ENCODE measurements at regions not wholly inside any gene's neighbourhood (a gene's known extent, or its start where the extent isn't known, plus 50 kb on each side); places are given as distances from the start of the nearest gene placed in this dataset.

DNA sequence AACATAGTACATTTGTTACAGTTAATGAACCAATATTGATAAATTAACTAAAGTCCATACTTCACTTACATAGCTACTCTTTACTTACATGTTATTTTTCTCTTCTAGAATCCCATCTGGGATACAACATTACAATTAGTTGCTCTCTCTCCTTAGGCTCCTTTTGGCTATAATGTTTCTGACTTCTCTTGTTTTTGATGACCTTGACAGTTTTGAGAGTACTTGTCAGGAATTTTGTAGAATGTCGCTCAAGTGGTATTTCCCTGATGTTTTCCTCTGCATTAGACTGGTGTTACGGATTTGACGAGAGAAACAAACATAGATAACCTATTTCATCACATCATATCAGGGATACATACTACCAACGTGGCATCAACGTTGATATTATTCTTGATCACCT lies 925.4 kb upstream of the TMPRSS15 start:
- Histone ChIP-seq H3K9ac (no peak overlapping the region), H3K27ac (no peak overlapping the region), H3K4me1 (ENCODE audit: insufficient read depth) (no peaks in the 10 kb centered on the region), H2AFZ (no peak overlapping the region), H3K4me2 (ENCODE audit: unreplicated experiment) (no peak overlapping the region), H3F3A (ENCODE audit: insufficient read depth) (no peaks in the 10 kb centered on the region), H3K36me3 (ENCODE audit: low read depth) (no peaks in the 10 kb centered on the region), H3K79me2 (ENCODE audit: insufficient read depth) (no peaks in the 10 kb centered on the region), H3K9me2 (ENCODE audit: insufficient read depth) (no peaks in the 10 kb centered on the region), H3K27me3 (replicated peaks; ENCODE audit: insufficient read depth) (no peaks in the 10 kb centered on the region), H4K20me1 (ENCODE audit: insufficient read depth) (no peaks in the 10 kb centered on the region), H3K4me3 (no peak overlapping the region), H3K9me3 (ENCODE audit: low read depth) (no peaks in the 10 kb centered on the region)
- no peak for DNase-seq
- TF ChIP-seq EZH2phosphoT487 (IDR thresholded peaks at IDR 0.05; ENCODE audit: insufficient read depth, low read depth) (no peak), EZH2 (IDR thresholded peaks at IDR 0.05; ENCODE audit: insufficient read depth, poor library complexity, severe bottlenecking) (no peak)
- WGBS, 2 experiments (ENCODE audit: low coverage in 1 of 2, low lambda C conversion rate in 2 of 2, missing lambda C conversion rate in 2 of 2) = 29 to 32% methylated on average over 5 of the region's 5 CpGs
- in situ Hi-C loops (cut with MboI) = no loop called here

- Histone ChIP-seq H3K9me3 (ENCODE audit: low read depth) (no peaks in the 10 kb centered on the region), H3K27ac (no peak overlapping the region), H3K79me2 (ENCODE audit: insufficient read depth) (no peaks in the 10 kb centered on the region), H3K4me3 (no peak overlapping the region), H3K9me2 (ENCODE audit: insufficient read depth) (no peaks in the 10 kb centered on the region), H3K27me3 (replicated peaks; ENCODE audit: insufficient read depth) (no peaks in the 10 kb centered on the region), H2AFZ (no peak overlapping the region), H4K20me1 (ENCODE audit: insufficient read depth) (no peaks in the 10 kb centered on the region), H3K36me3 (ENCODE audit: low read depth) (no peaks in the 10 kb centered on the region), H3K9ac (no peak overlapping the region), H3K4me2 (ENCODE audit: unreplicated experiment) (no peak overlapping the region), H3F3A (ENCODE audit: insufficient read depth) (no peaks in the 10 kb centered on the region), H3K4me1 (ENCODE audit: insufficient read depth) (no peaks in the 10 kb centered on the region)
- 5 to 9% methylated on average over 2 of the region's 2 CpGs for WGBS, 2 experiments (ENCODE audit: low coverage in 1 of 2, low lambda C conversion rate in 2 of 2, missing lambda C conversion rate in 2 of 2)
- in situ Hi-C loops (cut with MboI) = no loop called here
- DNase-seq = no peak
- TF ChIP-seq EZH2 (IDR thresholded peaks at IDR 0.05; ENCODE audit: insufficient read depth, poor library complexity, severe bottlenecking) (no peak), EZH2phosphoT487 (IDR thresholded peaks at IDR 0.05; ENCODE audit: insufficient read depth, low read depth) (no peak)
These were observed 936.7 kb upstream of the TMPRSS15 start for GRCh38 chr21:19340303-19340702.

GRCh38 chr21:19340954-19341353 lies 937.4 kb upstream of the TMPRSS15 start:
- WGBS, 2 experiments (ENCODE audit: low coverage in 1 of 2, low lambda C conversion rate in 2 of 2, missing lambda C conversion rate in 2 of 2) = 8 to 12% methylated on average over 5 of the region's 5 CpGs
- H3K79me2 ChIP-seq (ENCODE audit: insufficient read depth) = no peaks in the 10 kb centered on the region
- no peaks in the 10 kb centered on the region for H3K4me1 ChIP-seq (ENCODE audit: insufficient read depth)

GRCh38 chr21:19343711-19344110 lies 940.1 kb upstream of the TMPRSS15 start:
- H3K4me1 ChIP-seq (ENCODE audit: insufficient read depth) = no peaks in the 10 kb centered on the region
- H3K27me3 ChIP-seq (replicated peaks; ENCODE audit: insufficient read depth) = no peaks in the 10 kb centered on the region
- 0 to 4% methylated on average over 2 of the region's 2 CpGs for WGBS, 2 experiments (ENCODE audit: low coverage in 1 of 2, low lambda C conversion rate in 2 of 2, missing lambda C conversion rate in 2 of 2)
- no peaks in the 10 kb centered on the region for H3F3A ChIP-seq (ENCODE audit: insufficient read depth)
- no peak overlapping the region for H3K27ac ChIP-seq
- DNase-seq = no peak
- H3K36me3 ChIP-seq (ENCODE audit: low read depth) = no peaks in the 10 kb centered on the region
- no peaks in the 10 kb centered on the region for H4K20me1 ChIP-seq (ENCODE audit: insufficient read depth)
- no peaks in the 10 kb centered on the region for H3K79me2 ChIP-seq (ENCODE audit: insufficient read depth)
- in situ Hi-C loops (cut with MboI) = no loop called here
- H3K4me2 ChIP-seq (ENCODE audit: unreplicated experiment) = no peak overlapping the region
- no peaks in the 10 kb centered on the region for H3K9me3 ChIP-seq (ENCODE audit: low read depth)
- no peak overlapping the region for H3K9ac ChIP-seq
- H3K9me2 ChIP-seq (ENCODE audit: insufficient read depth) = no peaks in the 10 kb centered on the region
- TF ChIP-seq EZH2 (IDR thresholded peaks at IDR 0.05; ENCODE audit: insufficient read depth, poor library complexity, severe bottlenecking) = no peak
- TF ChIP-seq EZH2phosphoT487 (IDR thresholded peaks at IDR 0.05; ENCODE audit: insufficient read depth, low read depth) = no peak
- H3K4me3 ChIP-seq = no peak overlapping the region
- no peak overlapping the region for H2AFZ ChIP-seq

More at GRCh38 chr21:19340954-19341353, 937.4 kb upstream of the TMPRSS15 start:
- DNase-seq = no peak
- H3K4me3 ChIP-seq = no peak overlapping the region
- no peaks in the 10 kb centered on the region for H3K27me3 ChIP-seq (replicated peaks; ENCODE audit: insufficient read depth)
- H3K9me2 ChIP-seq (ENCODE audit: insufficient read depth) = no peaks in the 10 kb centered on the region
- H3K4me2 ChIP-seq (ENCODE audit: unreplicated experiment) = no peak overlapping the region
- TF ChIP-seq EZH2 (IDR thresholded peaks at IDR 0.05; ENCODE audit: insufficient read depth, poor library complexity, severe bottlenecking) = no peak
- TF ChIP-seq EZH2phosphoT487 (IDR thresholded peaks at IDR 0.05; ENCODE audit: insufficient read depth, low read depth) = no peak
- no peak overlapping the region for H3K9ac ChIP-seq
- no peak overlapping the region for H3K27ac ChIP-seq
- H4K20me1 ChIP-seq (ENCODE audit: insufficient read depth) = no peaks in the 10 kb centered on the region
- H3F3A ChIP-seq (ENCODE audit: insufficient read depth) = no peaks in the 10 kb centered on the region
- in situ Hi-C loops (cut with MboI) = no loop called here
- no peaks in the 10 kb centered on the region for H3K9me3 ChIP-seq (ENCODE audit: low read depth)
- H3K36me3 ChIP-seq (ENCODE audit: low read depth) = no peaks in the 10 kb centered on the region
- H2AFZ ChIP-seq = no peak overlapping the region

- H3K9ac ChIP-seq = no peak overlapping the region
These were observed 946.7 kb upstream of the TMPRSS15 start for GRCh38 chr21:19350286-19350685.

More at GRCh38 chr21:19350286-19350685, 946.7 kb upstream of the TMPRSS15 start:
- Histone ChIP-seq H2AFZ (no peak overlapping the region), H3F3A (ENCODE audit: insufficient read depth) (no peaks in the 10 kb centered on the region), H3K27me3 (replicated peaks; ENCODE audit: insufficient read depth) (no peaks in the 10 kb centered on the region), H3K36me3 (ENCODE audit: low read depth) (no peaks in the 10 kb centered on the region), H3K9me2 (ENCODE audit: insufficient read depth) (no peaks in the 10 kb centered on the region), H3K27ac (no peak overlapping the region), H3K79me2 (ENCODE audit: insufficient read depth) (no peaks in the 10 kb centered on the region), H3K4me2 (ENCODE audit: unreplicated experiment) (no peak overlapping the region), H3K4me3 (no peak overlapping the region), H4K20me1 (ENCODE audit: insufficient read depth) (no peaks in the 10 kb centered on the region), H3K4me1 (ENCODE audit: insufficient read depth) (no peaks in the 10 kb centered on the region), H3K9me3 (ENCODE audit: low read depth) (no peaks in the 10 kb centered on the region)
- TF ChIP-seq EZH2 (IDR thresholded peaks at IDR 0.05; ENCODE audit: insufficient read depth, poor library complexity, severe bottlenecking) (no peak), EZH2phosphoT487 (IDR thresholded peaks at IDR 0.05; ENCODE audit: insufficient read depth, low read depth) (no peak)
- in situ Hi-C loops (cut with MboI) = no loop called here
- DNase-seq = no peak
